GM19351 (cell line): ENCODE measurements at regions not wholly inside any gene's neighbourhood (a gene's known extent, or its start where the extent isn't known, plus 50 kb on each side); places are given as distances from the start of the nearest gene placed in this dataset.

Experiments used
- ATAC-seq: cut with Tn5 transposase; IDR thresholded peaks from one replicate; pipeline ENCODE4 v1.9.1; 2021; ENCODE audit warnings: mild to moderate bottlenecking, moderate library complexity; ENCODE audit not compliant: unreplicated experiment

DNA sequence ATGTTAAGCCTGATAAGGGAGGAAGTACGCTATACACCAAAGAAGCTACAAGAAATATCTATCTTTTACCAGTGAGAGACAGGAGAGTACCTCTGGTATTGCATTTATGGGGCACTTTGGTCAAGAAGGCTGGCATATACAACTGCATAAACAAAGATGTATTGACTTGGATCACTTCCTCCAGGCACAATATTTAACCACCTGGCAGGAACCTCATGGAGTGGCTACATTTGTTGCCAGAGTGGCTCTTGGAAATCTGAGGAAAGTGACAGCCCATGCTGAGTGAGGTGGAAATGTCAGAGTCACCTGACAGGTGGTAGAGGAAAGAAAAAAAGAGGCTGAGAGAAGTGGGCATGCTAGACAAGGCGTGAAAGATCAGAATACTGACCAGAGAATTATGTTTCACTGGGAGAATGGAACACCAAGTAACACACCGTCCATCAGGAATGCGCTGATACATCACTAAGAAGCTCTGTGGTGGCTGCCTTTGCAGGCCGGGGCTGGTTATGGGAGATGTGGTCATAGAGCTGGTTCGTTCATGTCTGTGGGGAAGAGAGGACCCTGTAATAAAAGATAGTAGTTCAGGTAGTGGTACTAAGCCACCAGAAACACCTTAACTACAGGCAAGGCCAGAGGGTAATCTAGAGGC, 61.4 kb upstream of the UFL1 start:
- no peak for ATAC-seq

DNA sequence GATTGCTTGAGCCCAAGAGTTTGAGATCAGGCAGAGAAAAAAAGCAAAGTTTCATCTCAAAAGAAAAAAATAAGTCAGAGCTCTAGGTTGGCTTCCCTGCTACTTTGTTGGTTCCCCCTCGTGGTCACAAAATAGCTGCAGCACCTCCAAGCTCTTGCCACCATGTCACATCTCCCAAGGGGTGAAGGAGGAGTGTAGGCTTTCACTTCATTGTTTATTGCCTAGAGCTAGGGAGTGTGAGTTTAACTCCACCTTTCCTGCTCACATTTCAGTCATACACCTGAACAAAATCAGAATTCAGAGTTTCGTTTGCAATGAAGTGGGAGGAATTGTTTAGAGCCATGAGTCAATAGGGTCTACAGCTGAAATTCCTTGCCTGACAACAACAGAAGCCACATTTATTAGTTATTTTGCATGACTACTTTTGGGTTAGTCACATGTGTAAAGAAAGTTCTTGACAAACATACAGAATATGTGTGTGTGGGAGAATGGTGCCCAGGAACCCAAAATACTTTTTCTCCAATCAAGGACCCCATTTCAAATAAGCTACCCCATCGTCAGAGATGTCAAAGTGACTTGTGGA, 56.2 kb upstream of the UFL1 start:
- peak; percentile 35 for ATAC-seq

DNA sequence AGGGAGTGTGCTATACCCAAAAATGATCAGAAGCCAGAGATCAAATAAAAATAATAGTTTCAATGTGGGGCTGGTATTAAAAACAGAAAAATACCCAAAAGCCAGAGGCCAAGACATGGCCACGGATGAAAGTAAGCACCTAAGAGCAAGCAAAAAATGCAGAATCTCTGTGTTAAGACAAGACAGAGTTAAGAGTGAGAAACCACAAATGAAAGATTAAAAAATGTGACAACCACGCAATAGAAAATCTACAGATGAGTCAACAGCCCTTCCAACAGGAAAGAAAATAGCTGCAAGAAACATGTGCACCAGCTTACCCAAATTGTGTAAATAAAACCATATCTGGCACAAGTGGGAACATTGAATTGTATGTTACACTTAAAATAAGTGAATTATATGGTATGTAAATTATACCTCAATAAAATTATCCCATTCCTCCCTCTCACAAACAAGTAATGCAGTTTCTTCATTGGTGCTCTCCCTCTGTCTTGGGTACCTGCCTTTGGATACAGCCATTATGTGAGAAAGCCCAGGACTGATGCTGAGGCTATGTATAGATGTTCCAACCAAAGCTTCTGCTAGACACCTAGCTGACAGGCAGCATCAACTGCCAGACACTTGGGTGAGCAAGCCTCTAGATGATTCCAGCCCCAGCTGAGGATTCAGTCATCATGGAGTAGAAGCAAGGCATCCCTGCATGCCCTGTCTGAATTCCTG, 55.3 kb upstream of the UFL1 start:
- peak; percentile 71 for ATAC-seq

DNA sequence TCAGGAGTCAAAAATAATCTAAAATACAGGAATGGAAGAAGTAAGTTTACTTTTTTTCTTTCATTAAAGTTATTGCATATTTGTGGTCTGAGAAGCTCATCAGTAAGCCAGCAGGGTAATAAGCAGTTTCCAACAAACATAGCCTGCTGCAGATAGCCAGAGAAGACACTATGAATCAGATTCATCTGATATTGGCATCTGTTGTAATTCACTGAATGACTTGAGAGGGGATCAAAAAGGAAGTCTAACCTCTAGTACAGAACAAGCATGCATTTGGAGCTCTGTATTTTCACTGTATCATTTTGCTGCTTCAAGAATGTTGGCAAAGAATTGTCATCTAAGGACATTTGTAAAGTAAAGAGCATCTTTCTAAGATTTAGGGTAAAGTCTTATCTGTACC, 53.8 kb upstream of the UFL1 start:
- no peak for ATAC-seq

GRCh38 chr6:96468281-96468680, 53.3 kb upstream of the UFL1 start:
- no peak for ATAC-seq

GRCh38 chr6:96468681-96469224, 52.9 kb upstream of the UFL1 start:
- no peak for ATAC-seq

- ATAC-seq: no peak
Observed at GRCh38 chr6:96469312-96469711, 52.3 kb upstream of the UFL1 start.

DNA sequence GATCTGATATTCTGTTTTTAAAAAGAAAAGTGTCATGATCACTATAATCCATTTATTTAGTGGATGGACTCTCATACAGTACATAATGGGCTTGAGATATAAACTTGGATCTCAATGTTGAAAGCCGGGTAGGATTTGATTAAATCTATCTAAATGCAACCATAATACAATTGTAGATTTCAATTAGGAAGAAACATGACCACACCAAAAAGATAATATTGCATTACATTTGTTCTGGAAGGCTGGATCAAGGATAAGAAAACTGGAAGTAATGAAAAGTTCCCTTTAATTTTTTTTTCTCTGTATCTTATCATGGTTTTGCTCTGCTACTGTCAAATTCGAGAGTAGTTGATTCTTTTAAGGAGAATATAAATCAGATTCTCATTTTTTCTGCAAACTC, 51.3 kb upstream of the UFL1 start:
- no peak for ATAC-seq
